NCI-H748 treated with DMSO at 0.1 percent for 48 hours (cell line): ENCODE measurements at regions not wholly inside any gene's neighbourhood (a gene's known extent, or its start where the extent isn't known, plus 50 kb on each side); places are given as distances from the start of the nearest gene placed in this dataset.
A peak's percentile ranks its signal among the peaks of the same experiment; 100 is the strongest.
"Not testable (repeated sequence)": the region's sequence is repeated elsewhere in the genome, so short reads cannot be mapped to it uniquely, and the experiment has no call there.

Source experiments
- DNase-seq: peaks from one replicate; lab custom pipeline; 2025; lab: John Stamatoyannopoulos, UW

DNA sequence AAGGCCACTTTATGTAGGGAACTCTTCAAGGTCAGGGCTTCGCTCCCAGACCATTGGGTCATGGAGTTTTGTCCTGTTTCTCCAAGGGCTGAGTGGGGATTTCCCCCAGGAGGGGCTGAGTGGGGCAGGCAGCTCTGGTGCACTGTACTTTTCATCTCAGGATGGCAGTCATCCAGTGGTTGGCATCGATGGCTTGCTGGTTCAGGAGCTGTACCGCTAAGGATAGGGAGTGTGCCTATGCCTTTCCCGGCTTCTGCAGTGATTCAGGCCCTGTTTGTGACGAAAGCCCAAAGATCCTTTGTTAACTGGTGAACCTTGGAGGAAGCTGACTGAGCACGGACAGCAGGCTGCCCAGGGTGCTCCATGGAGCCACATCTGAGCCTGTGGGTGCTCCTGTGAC lies 100.1 kb upstream of the GADD45A start:
- no peak for DNase-seq

- DNase-seq: no peak
Observed at GRCh38 chr1:67586596-67586995, 98.4 kb upstream of the GADD45A start.

- no peak for DNase-seq
Observed at GRCh38 chr1:67588178-67588855, 96.7 kb upstream of the GADD45A start.

DNA sequence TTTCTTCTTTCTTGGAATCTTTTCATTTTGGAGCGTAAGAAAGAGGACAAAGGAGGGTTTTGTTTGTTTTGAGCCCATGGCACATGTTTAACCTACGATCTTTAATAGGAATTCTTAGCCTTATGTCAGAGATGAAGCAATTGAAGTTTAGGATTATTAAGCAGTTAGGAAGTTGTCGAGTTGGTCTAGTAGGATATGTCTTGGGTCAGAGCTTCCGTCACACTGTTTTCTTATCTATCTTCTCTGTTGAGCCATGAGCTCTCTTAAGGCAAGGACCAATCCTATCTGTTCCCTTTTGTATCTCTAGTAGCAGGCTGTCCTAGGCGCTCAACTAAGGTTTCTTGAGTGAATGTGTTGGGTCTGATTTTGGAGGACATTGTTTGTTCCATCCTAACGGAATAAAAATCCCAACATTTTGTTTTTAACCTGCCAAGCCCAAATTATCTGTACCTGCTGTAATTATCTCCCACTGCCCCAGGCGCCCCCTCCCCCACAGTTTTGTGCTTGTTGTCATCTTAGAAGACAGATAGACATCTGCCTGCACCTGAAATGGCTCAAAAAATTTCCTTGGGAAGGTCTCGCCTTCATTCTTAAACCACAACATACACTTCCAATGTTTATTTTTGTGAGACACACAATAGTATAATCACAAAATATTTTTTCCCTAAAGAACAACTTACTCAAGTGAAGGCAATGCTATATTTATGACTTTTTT lies 95.3 kb upstream of the GADD45A start:
- no peak for DNase-seq

- no peak for DNase-seq
Observed at GRCh38 chr1:67590329-67590728, 94.7 kb upstream of the GADD45A start.

DNA sequence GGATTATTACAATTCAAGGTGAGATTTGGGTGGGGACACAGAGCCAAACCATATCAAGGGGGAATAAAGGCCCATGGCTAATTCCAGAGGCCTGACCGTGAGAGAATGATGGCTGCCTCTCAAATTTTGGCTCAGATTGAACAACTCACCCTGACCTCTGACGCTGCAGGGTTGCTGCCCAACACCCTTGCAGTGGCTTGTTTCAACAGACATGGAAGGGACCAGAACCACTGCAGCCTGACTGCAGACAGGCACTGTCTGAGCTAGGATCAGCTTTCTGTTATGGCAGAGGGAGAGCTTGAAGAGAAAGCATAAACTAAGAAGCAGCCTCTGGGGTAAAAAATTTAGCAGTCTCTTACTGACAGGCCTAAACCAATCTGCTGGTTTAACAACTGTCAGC lies 90.2 kb upstream of the GADD45A start:
- no peak for DNase-seq

GRCh38 chr1:67596674-67597073 lies 88.3 kb upstream of the GADD45A start:
- no peak for DNase-seq

GRCh38 chr1:67597336-67597735 lies 87.7 kb upstream of the GADD45A start:
- DNase-seq: peak; percentile 33

GRCh38 chr1:67599085-67599484 lies 85.9 kb upstream of the GADD45A start:
- DNase-seq: no peak

DNA sequence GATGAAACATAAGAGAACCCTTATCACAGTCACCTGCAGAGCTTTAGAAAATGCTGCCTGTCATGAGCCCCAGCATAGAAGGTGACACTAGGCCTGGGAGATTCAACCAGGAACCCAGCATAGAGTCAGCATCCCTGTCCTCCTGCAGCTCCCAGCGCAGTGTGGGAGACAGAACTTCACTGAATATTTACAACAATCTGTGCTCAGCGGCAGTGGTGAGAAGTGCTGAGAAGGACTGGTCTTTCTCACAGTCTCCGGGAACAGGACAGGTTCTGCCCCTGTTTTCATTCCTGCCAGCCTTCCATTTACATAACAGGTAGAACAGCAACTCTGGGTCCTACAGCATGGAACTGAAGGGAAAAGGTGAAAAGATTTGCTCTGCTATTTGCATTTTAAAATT lies 83.5 kb upstream of the GADD45A start:
- no peak for DNase-seq

DNA sequence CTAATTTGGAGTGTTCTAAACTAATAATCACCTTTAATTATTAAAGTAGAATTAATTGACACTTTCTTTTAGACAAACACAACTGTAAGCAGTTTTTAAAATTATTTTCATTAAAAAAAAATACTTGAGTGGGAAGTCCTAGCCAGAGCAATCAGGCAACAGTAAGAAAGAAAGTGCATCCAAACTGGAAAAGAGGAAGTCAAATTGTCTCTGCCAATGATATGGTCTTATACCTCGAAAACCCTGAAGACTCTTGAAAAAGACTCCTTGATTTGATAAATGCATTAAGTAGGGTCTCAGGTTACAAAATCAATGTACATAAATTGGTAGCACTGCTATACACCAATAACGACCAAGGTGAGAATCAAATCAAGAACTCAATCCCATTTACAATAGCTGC lies 83.0 kb upstream of the GADD45A start:
- no peak for DNase-seq

DNA sequence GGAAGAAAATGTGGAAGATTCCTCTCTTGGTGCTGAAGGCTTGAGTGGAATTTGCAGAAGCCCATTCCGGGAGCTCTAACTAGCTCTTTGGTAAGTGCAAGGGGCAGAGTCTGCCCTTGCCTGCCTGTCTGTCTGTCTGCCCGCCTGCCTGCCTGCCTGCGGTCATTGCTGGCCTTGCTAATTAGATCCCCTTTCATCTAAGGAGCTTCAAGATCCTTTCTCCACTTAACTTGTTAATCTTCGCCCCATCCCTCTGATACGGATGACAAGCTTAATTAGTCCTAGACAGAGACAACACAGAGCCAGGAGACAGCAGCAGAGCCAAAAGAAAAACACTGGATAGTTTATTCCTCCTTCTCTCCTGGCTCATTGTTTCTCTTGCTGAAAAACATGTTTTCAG lies 80.2 kb upstream of the GADD45A start:
- DNase-seq: no peak

GRCh38 chr1:67605209-67605780 lies 79.7 kb upstream of the GADD45A start:
- no peak for DNase-seq

DNA sequence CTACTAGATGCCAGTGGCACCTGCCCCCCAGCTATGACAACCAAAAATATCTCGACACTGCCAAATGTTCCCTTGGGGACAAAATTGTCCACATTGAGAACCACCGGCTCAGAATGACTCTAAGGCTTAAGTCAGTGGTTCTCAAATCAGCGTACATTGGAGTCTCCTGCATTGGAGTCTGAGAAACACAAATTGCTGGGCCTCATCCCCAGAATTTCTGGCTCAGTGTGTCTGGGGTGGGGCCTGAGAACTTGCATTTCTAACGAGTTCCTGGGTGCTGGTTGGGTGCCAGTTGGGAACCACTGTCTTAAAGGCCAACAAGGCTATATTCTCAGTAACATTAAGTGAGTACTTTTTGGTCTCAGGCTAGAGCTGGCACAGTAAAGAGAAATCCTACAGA lies 77.7 kb upstream of the GADD45A start:
- DNase-seq: no peak

DNA sequence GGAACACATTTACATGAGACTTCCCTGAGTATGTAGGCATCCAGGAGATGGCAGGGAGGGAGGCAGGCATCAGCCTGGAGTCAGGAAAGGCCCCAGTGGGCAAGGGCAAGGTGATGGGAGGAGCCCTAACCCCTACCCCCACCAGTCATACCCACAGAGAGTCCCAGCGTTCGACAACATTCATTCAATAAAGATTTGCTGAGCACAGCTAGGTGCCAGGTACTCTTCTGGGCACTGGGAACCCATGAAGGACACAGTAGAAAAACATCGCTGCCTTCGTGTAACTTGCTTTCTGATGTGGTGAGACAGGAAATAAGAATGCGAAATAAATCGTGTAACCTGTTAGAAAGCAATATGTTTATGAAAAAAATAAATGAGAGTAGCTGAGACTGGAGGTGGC lies 77.3 kb upstream of the GADD45A start:
- DNase-seq: no peak

DNA sequence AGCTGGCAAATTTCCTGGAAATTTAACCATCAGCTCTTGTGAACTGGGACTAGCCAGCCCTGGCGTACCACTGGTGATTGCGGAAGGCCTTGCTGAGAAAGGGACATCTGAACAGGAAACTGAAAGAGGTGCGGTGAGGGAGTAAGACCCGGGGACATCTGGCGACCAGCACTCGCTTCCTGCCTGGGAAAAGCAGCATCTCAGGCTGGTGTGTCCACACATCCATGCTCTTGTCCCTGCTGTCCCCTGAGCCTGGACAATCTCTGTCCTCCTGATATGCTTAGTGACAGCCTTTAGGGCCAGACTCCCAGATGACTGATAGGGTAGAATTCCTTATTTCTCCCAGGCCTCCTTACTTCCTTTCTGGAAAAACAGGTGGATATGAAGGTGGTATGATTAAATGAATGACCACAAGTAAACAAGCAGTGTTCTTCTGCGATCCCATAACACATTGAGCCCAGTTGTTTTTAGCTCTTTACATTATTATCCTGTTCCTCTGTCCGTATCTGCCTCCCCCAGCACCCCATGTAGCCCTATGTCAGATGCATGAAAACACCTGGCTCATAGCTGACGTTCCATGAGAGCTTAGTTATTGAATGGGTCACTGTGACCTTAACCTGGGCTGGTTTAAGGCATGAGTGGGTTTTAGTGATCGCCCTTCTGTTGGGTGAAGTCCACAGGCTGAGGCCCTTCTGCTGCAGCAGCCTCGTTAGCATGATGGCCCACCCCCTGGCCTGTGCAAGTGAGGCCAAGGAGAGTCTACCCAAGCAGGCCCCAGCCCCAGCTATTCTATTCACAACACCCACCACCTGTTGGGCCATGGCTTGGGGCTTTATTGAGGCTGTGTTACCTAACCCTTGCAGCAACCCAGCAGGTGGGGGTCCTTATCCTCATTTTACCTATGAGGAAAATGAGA lies 76.1 kb upstream of the GADD45A start:
- DNase-seq: no peak

GRCh38 chr1:67609577-67610341 lies 75.2 kb upstream of the GADD45A start:
- no peak for DNase-seq

GRCh38 chr1:67610450-67610849 lies 74.6 kb upstream of the GADD45A start:
- no peak for DNase-seq

- DNase-seq: no peak
Observed at GRCh38 chr1:67611846-67612245, 73.2 kb upstream of the GADD45A start.

DNA sequence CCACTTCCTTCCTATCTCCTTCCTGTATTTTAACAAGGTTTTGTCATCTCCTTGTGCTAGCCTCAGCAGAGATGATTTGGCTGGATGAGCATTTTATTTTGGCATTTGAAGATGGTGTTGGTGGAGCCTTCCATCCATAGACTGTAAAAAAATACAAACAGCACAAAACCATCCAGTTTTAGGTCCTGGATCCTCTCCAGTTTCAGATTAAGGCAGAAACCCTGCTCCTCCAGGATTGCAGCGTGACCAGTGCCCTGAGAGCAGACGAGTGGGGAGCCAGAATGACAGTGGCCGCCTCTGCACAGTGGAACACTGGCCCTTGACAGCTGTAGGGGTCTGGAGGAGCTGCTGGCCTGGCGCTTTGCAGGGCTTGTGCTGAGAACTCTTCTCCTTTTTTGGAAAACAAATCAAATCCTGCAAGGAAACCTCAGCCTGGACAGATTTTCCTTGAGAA lies 72.2 kb upstream of the GADD45A start:
- no peak for DNase-seq

GRCh38 chr1:67613479-67613878 lies 71.5 kb upstream of the GADD45A start:
- not testable (repeated sequence) for DNase-seq

DNA sequence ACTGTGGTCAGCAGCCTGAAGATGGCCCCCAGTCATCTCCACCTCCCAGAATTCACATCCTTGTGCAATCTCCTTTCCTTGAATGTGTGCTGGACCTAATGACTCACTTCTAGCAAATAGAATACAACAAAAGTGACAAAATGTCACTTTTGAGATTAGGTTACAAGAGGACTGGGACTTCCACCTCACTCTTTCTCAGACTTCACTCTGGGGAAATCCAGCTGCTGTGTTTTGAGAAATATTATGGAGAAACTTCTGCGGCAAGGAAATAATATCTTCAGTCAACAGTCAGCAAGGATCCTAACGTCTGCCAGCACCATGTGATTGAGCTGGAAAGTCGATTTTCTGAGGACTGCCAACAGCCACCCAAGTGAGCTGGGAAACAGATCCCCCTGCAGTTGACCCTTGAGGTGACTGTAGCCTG lies 70.5 kb upstream of the GADD45A start:
- DNase-seq: no peak
